ENCODE measurements at regions not wholly inside any gene's neighbourhood (a gene's known extent, or its start where the extent isn't known, plus 50 kb on each side); places are given as distances from the start of the nearest gene placed in this dataset.
"Not testable (repeated sequence)": the region's sequence is repeated elsewhere in the genome, so short reads cannot be mapped to it uniquely, and the experiment has no call there.

GRCh38 chr10:131363416-131363815 lies 51.9 kb upstream of the TCERG1L start:
- DNase-seq, result no peak

- no peak for DNase-seq
These were observed 60.0 kb upstream of the TCERG1L start for GRCh38 chr10:131371571-131371970.

- no peak for DNase-seq
These were observed 70.1 kb upstream of the TCERG1L start for GRCh38 chr10:131381576-131381975.

- not testable (repeated sequence) for DNase-seq
These were observed 73.8 kb upstream of the TCERG1L start for GRCh38 chr10:131385161-131385872.

- no peak for DNase-seq
These were observed 75.6 kb upstream of the TCERG1L start for GRCh38 chr10:131387018-131387529.

- no peak for DNase-seq
These were observed 80.4 kb upstream of the TCERG1L start for GRCh38 chr10:131391936-131392335.

GRCh38 chr10:131396121-131397050 lies 84.9 kb upstream of the TCERG1L start:
- DNase-seq, result no peak

GRCh38 chr10:131398166-131398565 lies 86.6 kb upstream of the TCERG1L start:
- no peak for DNase-seq

GRCh38 chr10:131399981-131400380 lies 88.5 kb upstream of the TCERG1L start:
- DNase-seq, result no peak

- DNase-seq, result no peak
These were observed 89.0 kb upstream of the TCERG1L start for GRCh38 chr10:131400513-131400912.

GRCh38 chr10:131402771-131403650 lies 91.5 kb upstream of the TCERG1L start:
- DNase-seq, result no peak

GRCh38 chr10:131403936-131404335 lies 92.4 kb upstream of the TCERG1L start:
- no peak for DNase-seq

- DNase-seq, result no peak
These were observed 93.4 kb upstream of the TCERG1L start for GRCh38 chr10:131404886-131405285.

GRCh38 chr10:131406676-131407392 lies 95.3 kb upstream of the TCERG1L start:
- no peak for DNase-seq

GRCh38 chr10:131418681-131419080 lies 107.2 kb upstream of the TCERG1L start:
- no peak for DNase-seq

GRCh38 chr10:131419797-131420196 lies 108.3 kb upstream of the TCERG1L start:
- DNase-seq, result no peak

GRCh38 chr10:131420867-131421266 lies 109.3 kb upstream of the TCERG1L start:
- no peak for DNase-seq

GRCh38 chr10:131421381-131421780 lies 109.9 kb upstream of the TCERG1L start:
- no peak for DNase-seq

GRCh38 chr10:131422731-131423130 lies 111.2 kb upstream of the TCERG1L start:
- no peak for DNase-seq

- no peak for DNase-seq
These were observed 112.5 kb upstream of the TCERG1L start for GRCh38 chr10:131424053-131424452.

All from nucleus accumbens (tissue), 56 donors.